DOHH2 (cell line): ENCODE measurements at regions not wholly inside any gene's neighbourhood (a gene's known extent, or its start where the extent isn't known, plus 50 kb on each side); places are given as distances from the start of the nearest gene placed in this dataset.

Experiments
- CTCF ChIP-seq: fragments of 200-600 bp; sonication (generic); IDR thresholded peaks from one replicate; pipeline ENCODE4 v1.5.1; 2014; ENCODE audit warnings: antibody characterized with exemption, mild to moderate bottlenecking, low read depth, low read length; ENCODE audit not compliant: poor library complexity, severe bottlenecking
- EZH2phosphoT487 ChIP-seq: fragments of 200-600 bp; sonication (generic); IDR thresholded peaks from 2 replicates; pipeline ENCODE4 v1.6.1; 2017; ENCODE audit warnings: borderline replicate concordance, mild to moderate bottlenecking, antibody characterized with exemption, low read length, moderate library complexity, mixed read lengths

- TF ChIP-seq CTCF (peak; percentile 85), EZH2phosphoT487 (no peak)
Measured at GRCh38 chr3:176872771-176873209, 324.5 kb downstream of the TBL1XR1 start.
